Hippocampal formation (tissue), 2 donors: ENCODE measurements at regions not wholly inside any gene's neighbourhood (a gene's known extent, or its start where the extent isn't known, plus 50 kb on each side); places are given as distances from the start of the nearest gene placed in this dataset.
"Not testable (repeated sequence)": the region's sequence is repeated elsewhere in the genome, so short reads cannot be mapped to it uniquely, and the experiment has no call there.

Source experiments
- DNase-seq, 2 donors: peaks; one replicate each; lab custom pipeline; 2025; lab: John Stamatoyannopoulos, UW

DNA sequence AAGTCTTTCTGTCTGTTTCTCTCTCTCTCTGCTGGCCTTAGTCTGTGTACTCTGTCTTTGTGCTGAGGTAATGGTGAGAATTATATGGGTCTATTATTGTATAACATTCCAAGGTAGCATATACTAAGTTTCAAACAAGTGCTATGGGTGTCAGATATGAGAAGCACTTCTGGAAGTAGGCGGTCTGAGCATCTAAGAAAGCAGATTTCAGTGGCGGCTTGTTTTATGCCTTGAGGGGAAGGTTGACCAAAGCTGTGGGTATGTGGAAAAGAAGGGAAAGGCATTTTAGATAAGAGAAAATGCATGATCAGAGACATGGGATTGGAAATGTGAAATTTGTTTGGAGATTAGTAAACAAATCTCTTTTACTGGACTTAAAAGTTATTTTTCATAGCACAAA is 348.5 kb downstream of the RFC3 start:
- no peak for DNase-seq

GRCh38 chr13:34167347-34167746 is 349.4 kb downstream of the RFC3 start:
- no peak for DNase-seq

GRCh38 chr13:34172048-34172447 is 354.1 kb downstream of the RFC3 start:
- no peak for DNase-seq

DNA sequence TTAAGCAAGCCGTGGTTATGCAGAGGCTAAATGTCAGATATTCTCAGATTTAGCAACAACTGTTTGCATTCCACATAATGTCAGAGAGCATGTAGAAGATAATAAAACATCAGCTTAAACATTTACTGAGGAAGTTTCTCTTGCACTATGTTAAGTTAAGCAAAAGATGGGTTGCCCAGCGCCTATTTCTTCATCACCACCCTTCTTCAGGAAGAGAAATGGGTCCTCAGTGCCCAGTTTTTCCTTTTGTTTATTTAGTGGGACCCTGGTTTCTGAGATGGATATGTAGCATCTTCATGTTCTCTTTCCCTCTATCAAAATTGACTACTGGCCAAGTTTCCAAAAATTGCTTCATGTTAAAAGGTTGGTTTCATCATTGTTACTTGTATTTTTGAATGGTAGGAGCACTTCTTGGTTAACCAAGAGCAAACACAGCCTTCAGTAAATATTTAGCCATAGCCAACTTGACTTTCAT is 356.8 kb downstream of the RFC3 start:
- DNase-seq: no peak

GRCh38 chr13:34175551-34175950 is 357.6 kb downstream of the RFC3 start:
- no peak for DNase-seq

GRCh38 chr13:34176633-34177032 is 358.7 kb downstream of the RFC3 start:
- DNase-seq: no peak

DNA sequence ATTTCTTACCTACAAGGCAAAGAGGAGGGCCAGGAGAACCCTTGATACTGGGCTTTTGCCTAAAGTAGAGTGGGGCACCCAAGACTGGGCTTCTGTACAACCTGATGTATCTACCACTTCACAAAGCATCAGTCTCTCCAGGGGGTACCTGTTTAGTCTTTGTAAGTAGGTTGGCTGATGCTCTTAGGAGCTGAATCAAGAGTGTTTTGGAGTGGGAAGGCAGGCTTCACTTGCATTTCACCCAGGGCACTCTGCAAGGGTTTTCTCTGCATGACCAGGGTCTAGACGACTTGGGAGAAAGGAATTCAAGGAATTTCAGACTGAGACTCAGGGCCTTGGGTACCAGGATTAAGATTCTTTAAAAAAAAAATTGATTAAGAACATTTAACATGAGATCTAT is 361.5 kb downstream of the RFC3 start:
- no peak for DNase-seq

DNA sequence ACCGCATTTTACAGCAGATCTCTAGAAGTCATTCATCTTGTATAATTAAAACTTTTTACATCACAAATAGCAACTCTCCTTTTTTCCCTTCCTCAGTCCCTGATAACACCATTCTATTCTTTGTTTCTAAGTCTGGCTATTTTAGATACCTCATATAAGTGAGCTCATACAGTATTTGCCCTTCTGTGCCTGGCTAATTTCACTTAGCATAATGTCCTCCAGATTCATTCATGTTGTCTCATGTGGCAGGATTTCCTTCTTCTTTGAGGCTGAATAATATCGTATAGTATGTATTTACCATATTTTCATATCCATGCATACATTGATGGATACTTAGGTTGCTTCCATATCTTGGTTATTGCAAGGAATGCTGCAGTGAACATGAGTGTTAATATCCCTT is 362.0 kb downstream of the RFC3 start:
- no peak for DNase-seq

GRCh38 chr13:34181256-34181655 is 363.3 kb downstream of the RFC3 start:
- DNase-seq: not testable (repeated sequence)

- no peak for DNase-seq
These were observed 372.0 kb downstream of the RFC3 start for GRCh38 chr13:34189946-34190345.

- DNase-seq: no peak
These were observed 383.3 kb downstream of the RFC3 start for GRCh38 chr13:34201050-34201913.

GRCh38 chr13:34207334-34207733 is 389.4 kb downstream of the RFC3 start:
- no peak for DNase-seq

DNA sequence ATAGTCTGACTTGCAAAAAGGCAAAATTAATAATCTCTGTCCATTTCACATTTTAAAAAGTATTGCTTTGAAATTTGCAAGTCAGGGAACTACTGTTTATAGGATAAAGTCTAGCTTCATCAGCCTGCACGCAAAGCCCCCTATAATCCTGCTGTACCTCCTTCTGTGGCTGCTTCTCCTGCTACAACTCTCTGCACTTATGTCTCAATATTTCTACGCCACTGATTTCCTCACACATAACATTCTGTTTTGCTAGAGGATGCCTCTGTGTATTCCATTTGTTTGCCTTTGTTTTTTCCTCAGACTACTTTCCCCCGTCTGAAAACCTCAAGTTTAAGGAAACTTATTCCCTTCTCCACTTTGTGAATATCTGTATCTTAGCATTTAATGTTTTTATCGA is 389.9 kb downstream of the RFC3 start:
- DNase-seq: no peak

- DNase-seq: no peak
These were observed 390.4 kb downstream of the RFC3 start for GRCh38 chr13:34208336-34208735.

GRCh38 chr13:34210341-34210740 is 392.4 kb downstream of the RFC3 start:
- DNase-seq: no peak

- DNase-seq: no peak
These were observed 396.7 kb downstream of the RFC3 start for GRCh38 chr13:34214686-34215085.

GRCh38 chr13:34216256-34216655 is 398.3 kb downstream of the RFC3 start:
- DNase-seq: no peak

- DNase-seq: no peak
These were observed 399.5 kb downstream of the RFC3 start for GRCh38 chr13:34217343-34218025.

DNA sequence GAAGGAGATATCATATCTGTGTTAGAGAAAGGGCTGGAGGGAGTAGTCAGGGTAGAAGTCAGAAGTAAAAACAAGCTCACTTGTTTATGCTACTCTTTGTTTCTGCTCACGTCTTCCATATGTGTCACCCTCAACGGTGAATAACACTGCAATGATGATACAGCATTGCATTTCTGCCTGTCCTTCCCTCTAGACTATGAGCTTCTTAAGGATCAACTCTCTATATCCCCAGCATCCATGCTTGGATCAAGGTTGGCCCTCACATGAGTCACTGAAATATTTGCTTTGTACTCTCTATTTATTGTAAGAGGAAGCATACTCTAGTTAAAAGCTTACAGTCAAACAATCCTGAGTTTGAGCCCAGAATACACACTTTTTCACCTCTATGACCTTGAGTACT is 406.0 kb downstream of the RFC3 start:
- no peak for DNase-seq

DNA sequence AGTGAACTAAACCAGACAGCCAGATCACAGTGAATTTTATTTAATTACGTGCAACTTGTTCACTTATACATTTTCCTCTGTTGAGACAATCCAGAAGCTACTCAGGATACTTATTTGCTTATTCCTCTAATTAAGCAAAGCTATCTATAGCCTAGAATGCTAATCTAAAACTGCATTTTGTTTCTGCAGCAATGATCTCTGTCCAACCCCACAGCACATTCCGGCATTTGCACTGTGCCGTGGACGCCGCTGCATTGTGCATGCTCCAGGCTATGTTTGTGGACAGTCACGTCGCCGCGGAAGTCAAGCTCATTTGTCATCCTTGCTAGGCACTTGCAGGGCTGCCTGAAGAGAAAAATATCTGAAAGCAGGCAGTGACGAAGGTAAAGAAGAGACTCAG is 406.9 kb downstream of the RFC3 start:
- no peak for DNase-seq

- DNase-seq: no peak
These were observed 412.3 kb downstream of the RFC3 start for GRCh38 chr13:34230271-34230670.

- no peak for DNase-seq
These were observed 423.4 kb downstream of the RFC3 start for GRCh38 chr13:34241332-34241731.

GRCh38 chr13:34243403-34243802 is 425.5 kb downstream of the RFC3 start:
- DNase-seq: no peak
